Thyroid gland (tissue), 4 donors: ENCODE measurements at regions not wholly inside any gene's neighbourhood (a gene's known extent, or its start where the extent isn't known, plus 50 kb on each side); places are given as distances from the start of the nearest gene placed in this dataset.

Experiments used
- DNase-seq, 2 donors: peaks; one replicate each; pipeline ENCODE4 v3.0.0-alpha.2; 2019
- H3K27ac ChIP-seq, 3 donors: fragments of 200-600 bp; sonication (generic); 1 replicate in 2 of 3; 2 replicates in 1 of 3; pipeline ENCODE4 v1.5.1; 2016 to 2019; ENCODE audit warnings: mild to moderate bottlenecking in 1 of 3, moderate library complexity in 1 of 3
- H3K27me3 ChIP-seq: fragments of 200-600 bp; sonication (generic); one replicate; pipeline ENCODE4 v1.5.1; 2019
- H3K36me3 ChIP-seq, 2 donors: fragments of 200-600 bp; sonication (generic); one replicate each; pipeline ENCODE4 v1.5.1; 2016 to 2019
- H3K4me1 ChIP-seq, 2 donors: fragments of 200-600 bp; sonication (generic); one replicate each; pipeline ENCODE4 v1.5.1; 2017 to 2019
- H3K4me3 ChIP-seq, 3 donors: fragments of 200-600 bp; sonication (generic); replicated peaks in 1 of 3; 1 replicate in 2 of 3; 2 replicates in 1 of 3; pipeline ENCODE4 v1.5.1; 2016; ENCODE audit warnings: mild to moderate bottlenecking in 1 of 3
- H3K9me3 ChIP-seq: fragments of 200-600 bp; sonication (generic); one replicate; pipeline ENCODE4 v1.5.1; 2017
- POLR2A ChIP-seq, 2 donors: fragments of 450-650 bp; IDR thresholded peaks; one replicate each; pipeline ENCODE4 v1.6.1; 2017; ENCODE audit warnings: antibody characterized with exemption in 2 of 2, mild to moderate bottlenecking in 2 of 2, moderate library complexity in 1 of 2
- WGBS, 2 donors: methylation state at CpG; one replicate each; pipeline ENCODE4 v1.1.5; 2017; 5-methylcytosine and 5-hydroxymethylcytosine counted together
- intact Hi-C: fragments of 100-400 bp; cut with DNase I; formaldehyde crosslinking; loops from one replicate; pipeline ENCODE4 v1.15.1; 2023
- TF ChIP-seq, protein P1 (sequence below), 6 experiments: fragments of 200-600 bp in 3 of 6; fragments of 450-650 bp in 3 of 6; sonication (generic) in 3 of 6; IDR thresholded peaks; one replicate each; pipeline ENCODE4 v1.5.1; 2016 to 2019; ENCODE audit warnings: antibody characterized with exemption in 6 of 6, mild to moderate bottlenecking in 2 of 6, inconsistent platforms in 1 of 6, moderate library complexity in 1 of 6

DNA sequence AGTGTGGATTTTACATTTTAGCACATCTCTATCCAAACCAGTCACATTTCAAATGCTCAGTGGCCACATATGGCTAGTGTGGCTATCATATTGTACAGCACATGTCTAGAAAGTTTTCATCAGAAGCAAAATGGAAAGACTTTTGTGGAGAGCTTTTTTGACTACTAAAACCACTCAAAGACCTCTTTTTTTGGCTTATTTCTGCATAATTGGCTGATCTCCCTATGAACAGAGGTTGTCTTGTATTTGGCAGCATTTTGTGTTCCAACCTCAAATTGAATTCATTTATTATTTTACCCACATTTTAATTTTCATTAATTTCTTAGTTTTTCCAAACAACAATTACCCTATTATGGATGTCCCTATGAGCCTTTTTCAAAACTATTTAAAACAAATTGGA is 395.7 kb downstream of the TLE1 start:
- no peak overlapping the region for H3K4me3 ChIP-seq
- intact Hi-C loops = no loop called here
- no peak overlapping the region for H3K27ac ChIP-seq
- no peaks in the 10 kb centered on the region for H3K4me1 ChIP-seq
- no peaks in the 10 kb centered on the region for H3K36me3 ChIP-seq
- no peaks in the 10 kb centered on the region for H3K27me3 ChIP-seq
- TF ChIP-seq, protein P1, sequence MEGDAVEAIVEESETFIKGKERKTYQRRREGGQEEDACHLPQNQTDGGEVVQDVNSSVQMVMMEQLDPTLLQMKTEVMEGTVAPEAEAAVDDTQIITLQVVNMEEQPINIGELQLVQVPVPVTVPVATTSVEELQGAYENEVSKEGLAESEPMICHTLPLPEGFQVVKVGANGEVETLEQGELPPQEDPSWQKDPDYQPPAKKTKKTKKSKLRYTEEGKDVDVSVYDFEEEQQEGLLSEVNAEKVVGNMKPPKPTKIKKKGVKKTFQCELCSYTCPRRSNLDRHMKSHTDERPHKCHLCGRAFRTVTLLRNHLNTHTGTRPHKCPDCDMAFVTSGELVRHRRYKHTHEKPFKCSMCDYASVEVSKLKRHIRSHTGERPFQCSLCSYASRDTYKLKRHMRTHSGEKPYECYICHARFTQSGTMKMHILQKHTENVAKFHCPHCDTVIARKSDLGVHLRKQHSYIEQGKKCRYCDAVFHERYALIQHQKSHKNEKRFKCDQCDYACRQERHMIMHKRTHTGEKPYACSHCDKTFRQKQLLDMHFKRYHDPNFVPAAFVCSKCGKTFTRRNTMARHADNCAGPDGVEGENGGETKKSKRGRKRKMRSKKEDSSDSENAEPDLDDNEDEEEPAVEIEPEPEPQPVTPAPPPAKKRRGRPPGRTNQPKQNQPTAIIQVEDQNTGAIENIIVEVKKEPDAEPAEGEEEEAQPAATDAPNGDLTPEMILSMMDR (IDR thresholded peaks at IDR 0.05) = no peak
- TF ChIP-seq POLR2A (IDR thresholded peaks at IDR 0.05) = no peak
- DNase-seq = no peak
- H3K9me3 ChIP-seq = no peaks in the 10 kb centered on the region

- H3K27ac ChIP-seq = no peak overlapping the region
- WGBS, 2 donors = 86 to 91% methylated on average over 7 of the region's 7 CpGs
- intact Hi-C loops = no loop called here
- no peak overlapping the region for H3K4me3 ChIP-seq
- H3K27me3 ChIP-seq = no peaks in the 10 kb centered on the region
- H3K4me1 ChIP-seq = no peaks in the 10 kb centered on the region
- no peak for DNase-seq
- H3K36me3 ChIP-seq = no peaks in the 10 kb centered on the region
- no peaks in the 10 kb centered on the region for H3K9me3 ChIP-seq
- TF ChIP-seq POLR2A (IDR thresholded peaks at IDR 0.05) = no peak
- TF ChIP-seq, protein P1 (IDR thresholded peaks at IDR 0.05) = no peak
These were observed 397.1 kb downstream of the TLE1 start for GRCh38 chr9:81292056-81292805.

DNA sequence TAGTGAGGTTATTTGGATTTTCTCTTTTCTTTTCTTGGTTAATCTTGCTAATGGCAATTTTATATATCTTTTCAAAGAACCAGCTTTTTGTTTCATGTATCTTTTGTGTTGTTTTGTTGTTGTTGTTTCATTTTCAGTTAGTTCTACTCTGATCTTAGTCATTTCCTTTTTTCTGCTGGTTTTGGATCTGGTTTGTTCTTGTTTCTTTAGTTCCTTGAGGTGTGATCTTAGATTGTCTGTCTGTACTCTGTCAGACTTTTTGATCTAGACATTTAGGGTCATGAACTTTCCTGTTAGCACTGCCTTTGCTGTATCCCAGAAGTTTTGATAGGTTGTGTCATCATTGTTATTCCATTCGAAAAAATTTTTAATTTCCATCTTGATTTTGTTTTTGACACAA is 399.7 kb downstream of the TLE1 start:
- 82 to 89% methylated on average over 1 of the region's 1 CpG for WGBS, 2 donors
- no peak for DNase-seq
- H3K27ac ChIP-seq = no peak overlapping the region
- intact Hi-C loops = no loop called here
- H3K9me3 ChIP-seq = no peaks in the 10 kb centered on the region
- no peaks in the 10 kb centered on the region for H3K36me3 ChIP-seq
- H3K27me3 ChIP-seq = no peaks in the 10 kb centered on the region
- H3K4me3 ChIP-seq = no peak overlapping the region
- TF ChIP-seq, protein P1 (IDR thresholded peaks at IDR 0.05) = no peak
- no peak for TF ChIP-seq POLR2A (IDR thresholded peaks at IDR 0.05)
- no peaks in the 10 kb centered on the region for H3K4me1 ChIP-seq

DNA sequence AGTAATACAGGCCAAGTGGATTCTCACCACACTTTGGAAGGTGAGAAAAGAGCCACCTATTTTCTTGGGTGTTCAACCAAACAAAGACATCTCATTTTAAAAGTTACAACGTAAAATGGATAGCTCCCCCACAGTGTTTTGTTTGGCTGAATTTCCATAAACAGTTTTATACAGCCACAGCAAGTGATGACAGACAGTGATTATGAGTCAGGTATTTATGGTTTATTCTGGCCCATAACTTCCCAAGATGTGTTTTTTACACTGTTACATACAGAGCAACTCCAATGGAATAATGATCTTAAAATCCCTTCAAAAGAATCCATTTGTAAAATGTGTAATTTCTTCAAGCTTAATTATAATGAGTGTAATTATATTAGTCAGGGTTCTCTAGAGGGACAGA is 421.3 kb downstream of the TLE1 start:
- intact Hi-C loops = no loop called here
- 59 to 86% methylated on average over 1 of the region's 1 CpG for WGBS, 2 donors
- TF ChIP-seq POLR2A (IDR thresholded peaks at IDR 0.05) = no peak
- TF ChIP-seq, protein P1 (IDR thresholded peaks at IDR 0.05) = no peak
- H3K9me3 ChIP-seq = no peaks in the 10 kb centered on the region
- no peaks in the 10 kb centered on the region for H3K4me1 ChIP-seq
- no peaks in the 10 kb centered on the region for H3K36me3 ChIP-seq
- no peaks in the 10 kb centered on the region for H3K27me3 ChIP-seq
- no peak for DNase-seq
- no peak overlapping the region for H3K27ac ChIP-seq
- no peak overlapping the region for H3K4me3 ChIP-seq

- no peak for TF ChIP-seq POLR2A (IDR thresholded peaks at IDR 0.05)
- TF ChIP-seq, protein P1 (IDR thresholded peaks at IDR 0.05) = no peak
- intact Hi-C loops = no loop called here
- Histone ChIP-seq H3K27ac (no peak overlapping the region), H3K9me3 (no peaks in the 10 kb centered on the region), H3K27me3 (no peaks in the 10 kb centered on the region), H3K4me3 (no peak overlapping the region), H3K4me1 (no peaks in the 10 kb centered on the region), H3K36me3 (no peaks in the 10 kb centered on the region)
- DNase-seq = no peak
These were observed 422.7 kb downstream of the TLE1 start for GRCh38 chr9:81266674-81267073.
